ENCODE measurements at regions not wholly inside any gene's neighbourhood (a gene's known extent, or its start where the extent isn't known, plus 50 kb on each side); places are given as distances from the start of the nearest gene placed in this dataset.

DNA sequence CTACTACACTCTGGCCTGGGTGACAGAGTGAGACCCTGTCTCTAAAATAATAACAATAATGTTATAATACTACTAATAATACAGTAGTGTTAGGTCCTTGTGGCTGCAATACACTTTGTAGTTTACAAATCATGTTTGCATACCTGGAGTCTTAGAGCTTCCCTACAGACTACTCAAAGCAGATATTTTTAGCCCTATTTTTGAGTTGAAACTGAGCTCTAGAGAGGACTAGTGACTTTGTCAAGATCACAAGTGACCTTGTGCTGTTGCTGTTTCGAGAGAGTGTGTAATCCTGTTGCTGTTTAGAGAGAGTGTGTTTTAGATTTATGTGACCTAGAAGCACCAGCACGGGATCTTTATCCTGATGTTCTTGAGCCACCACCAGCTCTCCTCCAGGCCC, 105.3 kb upstream of the RNU6-1 start:
- no peak overlapping the region for H3K4me3 ChIP-seq
- peaks cover 0 to 9% (median 2%) of the 10 kb centered on the region in 4 donors for H3K4me1 ChIP-seq
- no peak for DNase-seq
- H3K27ac ChIP-seq = peak overlapping the region in 2 of 4 donors; percentile 37 to 48
- in situ Hi-C loops (cut with MboI; ENCODE audit: low pct_ligation_motif_present in 1 of 4, low pct_unique_long_range_greater_than_20kb in 1 of 4, low sequenced_read_pairs in 3 of 4) (no loop called here), intact Hi-C loops (cut with DNase I; ENCODE audit: low total_unique reads) (no loop called here)
- TF ChIP-seq POLR2A (IDR thresholded peaks at IDR 0.05) (no peak), EP300 (IDR thresholded peaks at IDR 0.05; ENCODE audit: low read depth) (no peak), POLR2AphosphoS5 (IDR thresholded peaks at IDR 0.05) (no peak)
- TF ChIP-seq, protein P1, sequence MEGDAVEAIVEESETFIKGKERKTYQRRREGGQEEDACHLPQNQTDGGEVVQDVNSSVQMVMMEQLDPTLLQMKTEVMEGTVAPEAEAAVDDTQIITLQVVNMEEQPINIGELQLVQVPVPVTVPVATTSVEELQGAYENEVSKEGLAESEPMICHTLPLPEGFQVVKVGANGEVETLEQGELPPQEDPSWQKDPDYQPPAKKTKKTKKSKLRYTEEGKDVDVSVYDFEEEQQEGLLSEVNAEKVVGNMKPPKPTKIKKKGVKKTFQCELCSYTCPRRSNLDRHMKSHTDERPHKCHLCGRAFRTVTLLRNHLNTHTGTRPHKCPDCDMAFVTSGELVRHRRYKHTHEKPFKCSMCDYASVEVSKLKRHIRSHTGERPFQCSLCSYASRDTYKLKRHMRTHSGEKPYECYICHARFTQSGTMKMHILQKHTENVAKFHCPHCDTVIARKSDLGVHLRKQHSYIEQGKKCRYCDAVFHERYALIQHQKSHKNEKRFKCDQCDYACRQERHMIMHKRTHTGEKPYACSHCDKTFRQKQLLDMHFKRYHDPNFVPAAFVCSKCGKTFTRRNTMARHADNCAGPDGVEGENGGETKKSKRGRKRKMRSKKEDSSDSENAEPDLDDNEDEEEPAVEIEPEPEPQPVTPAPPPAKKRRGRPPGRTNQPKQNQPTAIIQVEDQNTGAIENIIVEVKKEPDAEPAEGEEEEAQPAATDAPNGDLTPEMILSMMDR (IDR thresholded peaks at IDR 0.05) = no peak
- 71 to 83% methylated on average over 2 of the region's 2 CpGs for WGBS, 2 donors (ENCODE audit: low coverage in 1 of 2)
- H3K9me3 ChIP-seq = no peaks in the 10 kb centered on the region
- H3K36me3 ChIP-seq = no peaks in the 10 kb centered on the region
- H3K27me3 ChIP-seq = no peaks in the 10 kb centered on the region

DNA sequence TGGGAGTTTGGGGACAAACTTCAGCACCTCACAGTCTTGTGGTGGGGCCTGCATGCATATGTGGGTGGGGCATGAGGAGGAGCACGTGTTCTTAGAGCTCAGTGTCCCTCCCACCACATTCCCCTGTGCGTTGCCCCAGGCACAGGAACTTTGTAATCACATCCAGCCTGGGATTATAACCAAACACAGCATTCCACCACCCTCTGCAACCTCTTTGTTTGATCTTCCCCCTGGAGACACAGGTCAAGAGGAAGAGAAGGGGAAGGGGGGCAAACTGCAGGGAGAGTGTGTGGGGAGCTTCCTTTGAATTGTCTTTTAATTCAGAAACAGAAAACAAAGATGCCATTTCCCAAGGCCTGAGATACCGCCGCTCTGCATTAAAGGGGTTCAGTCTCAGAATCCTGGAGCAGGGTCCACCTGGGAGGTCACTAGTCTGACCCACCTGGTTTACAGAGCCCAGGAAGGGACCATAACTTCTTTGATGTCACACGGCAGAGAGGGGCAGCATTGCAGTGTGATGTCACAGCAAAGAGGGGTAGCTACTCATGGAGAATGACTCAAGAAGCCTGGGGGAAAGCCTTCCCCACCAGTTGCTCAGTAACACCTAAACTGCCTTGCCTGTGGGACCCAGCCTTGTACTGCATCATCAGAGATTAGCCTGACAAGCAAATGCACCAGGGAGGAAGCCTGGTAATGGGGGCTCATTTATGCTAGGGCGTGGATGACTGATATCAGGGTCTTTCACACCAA, 106.3 kb upstream of the RNU6-1 start:
- DNase-seq = no peak
- Histone ChIP-seq H3K27ac (no peak overlapping the region), H3K4me1 (peaks cover 0 to 9% (median 2%) of the 10 kb centered on the region in 4 donors), H3K4me3 (no peak overlapping the region), H3K9me3 (no peaks in the 10 kb centered on the region), H3K36me3 (no peaks in the 10 kb centered on the region), H3K27me3 (no peaks in the 10 kb centered on the region)
- WGBS, 2 donors (ENCODE audit: low coverage in 1 of 2) = 66% methylated on average over 6 of the region's 6 CpGs; no CpG with 5 or more reads in 1 of the 2 donors
- in situ Hi-C loops (cut with MboI; ENCODE audit: low pct_ligation_motif_present in 1 of 4, low pct_unique_long_range_greater_than_20kb in 1 of 4, low sequenced_read_pairs in 3 of 4) (no loop called here), intact Hi-C loops (cut with DNase I; ENCODE audit: low total_unique reads) (no loop called here)
- TF ChIP-seq POLR2A (IDR thresholded peaks at IDR 0.05) (no peak), EP300 (IDR thresholded peaks at IDR 0.05; ENCODE audit: low read depth) (no peak), POLR2AphosphoS5 (IDR thresholded peaks at IDR 0.05) (no peak)
- TF ChIP-seq, protein P1 (IDR thresholded peaks at IDR 0.05) = no peak

DNA sequence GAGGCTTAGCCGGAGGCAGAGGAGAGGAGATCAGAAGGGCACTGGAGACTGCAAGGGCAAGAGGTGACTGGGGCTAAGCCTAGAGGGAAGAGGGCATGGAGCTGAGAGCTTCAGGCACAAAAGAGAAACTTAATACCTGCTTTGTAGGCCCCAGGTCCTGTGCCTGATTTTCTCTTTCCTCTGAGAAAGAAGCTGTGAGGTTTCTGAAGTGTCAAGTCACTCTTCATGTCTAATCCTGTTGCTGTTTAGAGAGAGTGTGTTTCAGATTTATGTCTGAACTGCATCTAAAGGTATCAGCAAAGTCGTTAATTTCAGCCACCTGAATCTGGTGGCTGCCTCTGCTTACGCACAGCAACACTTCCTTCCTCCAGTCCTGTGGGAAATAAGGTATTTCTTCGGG, 106.9 kb upstream of the RNU6-1 start:
- Histone ChIP-seq H3K4me1 (peaks cover 0 to 9% (median 2%) of the 10 kb centered on the region in 4 donors), H3K27ac (no peak overlapping the region), H3K4me3 (no peak overlapping the region), H3K9me3 (no peaks in the 10 kb centered on the region), H3K36me3 (no peaks in the 10 kb centered on the region), H3K27me3 (no peaks in the 10 kb centered on the region)
- intact Hi-C loops (cut with DNase I; ENCODE audit: low total_unique reads) = no loop called here
- in situ Hi-C loops (cut with MboI; ENCODE audit: low pct_ligation_motif_present in 1 of 4, low pct_unique_long_range_greater_than_20kb in 1 of 4, low sequenced_read_pairs in 3 of 4) = no loop called here
- DNase-seq = no peak
- WGBS, 2 donors (ENCODE audit: low coverage in 1 of 2) = 62 to 70% methylated on average over 3 to 4 of the region's 4 CpGs
- TF ChIP-seq EP300 (IDR thresholded peaks at IDR 0.05; ENCODE audit: low read depth) = no peak
- TF ChIP-seq POLR2AphosphoS5 (IDR thresholded peaks at IDR 0.05) = no peak
- no peak for TF ChIP-seq POLR2A (IDR thresholded peaks at IDR 0.05)
- TF ChIP-seq, protein P1 (IDR thresholded peaks at IDR 0.05) = no peak

DNA sequence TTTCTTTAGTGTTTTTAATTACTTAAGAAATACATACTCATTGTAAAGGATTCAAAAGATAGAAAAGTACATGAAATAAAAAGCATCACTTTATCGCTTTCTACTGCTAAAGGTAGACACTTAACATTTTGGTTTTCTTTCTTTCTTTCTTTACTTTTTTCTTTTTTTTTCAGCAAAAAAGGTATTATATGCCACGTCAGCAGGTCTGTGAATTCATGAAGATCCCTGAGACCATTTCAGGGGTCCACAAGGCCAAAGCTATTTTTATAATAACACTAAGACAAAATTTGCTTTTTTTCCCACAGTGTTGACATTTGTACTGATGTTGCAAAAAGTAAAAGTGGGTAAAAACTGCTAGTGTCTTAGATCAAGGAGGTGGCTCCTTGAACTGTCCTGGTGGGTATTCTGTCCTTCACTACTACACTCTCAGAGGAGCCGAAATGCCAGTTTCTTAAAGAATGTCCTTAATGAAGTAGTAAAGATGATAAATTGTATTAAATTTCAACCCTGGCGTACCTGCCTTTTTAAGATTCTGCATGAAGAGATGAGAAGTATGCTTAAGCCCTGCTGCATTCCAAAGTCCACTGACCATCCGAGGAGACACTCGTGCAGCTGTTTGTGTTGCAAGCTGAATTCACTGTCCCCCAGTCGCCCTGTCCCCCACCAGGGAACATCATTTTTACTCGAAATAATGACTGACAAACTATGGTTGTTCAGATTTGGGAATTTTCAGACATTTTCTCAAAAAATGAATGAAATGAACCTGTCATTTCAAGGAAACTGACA, 106.7 kb upstream of the PIAS1 start:
- no peak overlapping the region for H3K27ac ChIP-seq
- intact Hi-C loops (cut with DNase I; ENCODE audit: low total_unique reads) = no loop called here
- WGBS, 2 donors (ENCODE audit: low coverage in 1 of 2) = 80 to 83% methylated on average over 8 of the region's 8 CpGs
- H3K36me3 ChIP-seq = no peaks in the 10 kb centered on the region
- in situ Hi-C loops (cut with MboI; ENCODE audit: low pct_ligation_motif_present in 1 of 4, low pct_unique_long_range_greater_than_20kb in 1 of 4, low sequenced_read_pairs in 3 of 4) = no loop called here
- no peak for TF ChIP-seq POLR2AphosphoS5 (IDR thresholded peaks at IDR 0.05)
- TF ChIP-seq, protein P1 (IDR thresholded peaks at IDR 0.05) = no peak
- no peak for TF ChIP-seq POLR2A (IDR thresholded peaks at IDR 0.05)
- no peak for TF ChIP-seq EP300 (IDR thresholded peaks at IDR 0.05; ENCODE audit: low read depth)
- DNase-seq = no peak
- H3K4me1 ChIP-seq = peaks cover 0 to 9% (median 2%) of the 10 kb centered on the region in 4 donors
- H3K4me3 ChIP-seq = no peak overlapping the region
- H3K9me3 ChIP-seq = no peaks in the 10 kb centered on the region
- no peaks in the 10 kb centered on the region for H3K27me3 ChIP-seq
